A673 (cell line): ENCODE measurements at regions not wholly inside any gene's neighbourhood (a gene's known extent, or its start where the extent isn't known, plus 50 kb on each side); places are given as distances from the start of the nearest gene placed in this dataset.

Experiments used
- BruUV-seq: library from RNA; stranded (reverse); fragments of 400-500 nt; replicated peaks from 2 replicates; lab custom pipeline; 2021; lab: Mats Ljungman, UMichigan
- CTCF ChIA-PET: fragments of 300-600 bp; sonication (Branson Sonifier 250); formaldehyde crosslinking; loops from one replicate; lab custom pipeline; 2022; ENCODE audit warnings: antibody characterized with exemption; lab: Charles Lee
- POLR2A ChIA-PET: fragments of 300-600 bp; sonication (Branson Sonifier 250); formaldehyde crosslinking; loops from one replicate; lab custom pipeline; 2022; ENCODE audit warnings: antibody characterized with exemption; ENCODE audit not compliant: low non-redundant PET; lab: Charles Lee
- DNase-seq: peaks from one replicate; pipeline ENCODE4 v3.0.0-alpha.2; 2015; ENCODE audit warnings: low spot score
- H3K27ac ChIP-seq: fragments of 200-600 bp; sonication (generic); 2 replicates; pipeline ENCODE4 v1.5.1; 2016; ENCODE audit warnings: mixed run types, low read depth, mild to moderate bottlenecking, mixed read lengths, antibody characterized with exemption, low read length; ENCODE audit not compliant: poor library complexity, severe bottlenecking
- H3K27me3 ChIP-seq: fragments of 200-600 bp; sonication (generic); replicated peaks from 2 replicates; pipeline ENCODE4 v1.6.1; 2017; ENCODE audit warnings: mixed run types, low read depth, mild to moderate bottlenecking, mixed read lengths, antibody characterized with exemption, low read length; ENCODE audit not compliant: insufficient read depth, poor library complexity
- H3K36me3 ChIP-seq: fragments of 200-600 bp; sonication (generic); 2 replicates; pipeline ENCODE4 v1.6.1; 2016; ENCODE audit warnings: mixed run types, mild to moderate bottlenecking, mixed read lengths, antibody characterized with exemption, low read length; ENCODE audit not compliant: insufficient read depth, poor library complexity, severe bottlenecking
- H3K4me1 ChIP-seq: fragments of 200-600 bp; sonication (generic); 2 replicates; pipeline ENCODE4 v1.6.1; 2017; ENCODE audit warnings: mixed run types, mild to moderate bottlenecking, mixed read lengths, antibody characterized with exemption, low read length; ENCODE audit not compliant: insufficient read depth, poor library complexity, severe bottlenecking
- H3K4me3 ChIP-seq: fragments of 200-600 bp; sonication (generic); 2 replicates; pipeline ENCODE4 v1.5.1; 2016; ENCODE audit warnings: low read depth, mixed run types, mild to moderate bottlenecking, mixed read lengths, low read length; ENCODE audit not compliant: poor library complexity, severe bottlenecking
- H3K9me3 ChIP-seq: fragments of 200-600 bp; sonication (generic); 2 replicates; pipeline ENCODE4 v1.6.1; 2016; ENCODE audit warnings: mixed run types, low read depth, mild to moderate bottlenecking, mixed read lengths, antibody characterized with exemption, low read length; ENCODE audit not compliant: poor library complexity, severe bottlenecking
- EZH2 ChIP-seq: fragments of 200-600 bp; sonication (generic); IDR thresholded peaks from 2 replicates; pipeline ENCODE4 v1.6.1; 2017; ENCODE audit warnings: borderline replicate concordance, low read depth, mild to moderate bottlenecking, mixed read lengths, antibody characterized with exemption, low read length; ENCODE audit not compliant: poor library complexity, severe bottlenecking
- intact Hi-C: fragments of 100-400 bp; cut with micrococcal nuclease; formaldehyde crosslinking; loops from one replicate; pipeline ENCODE4 v1.10.0; 2022; ENCODE audit not compliant: unreplicated experiment
- TF ChIP-seq, protein P1 (sequence below): fragments of 300-800, 200-600 bp; sonication (generic); conservative IDR thresholded peaks from 2 replicates; pipeline ENCODE4 v1.5.1; 2017; ENCODE audit warnings: low read depth, mild to moderate bottlenecking, antibody characterized with exemption, low read length, moderate library complexity, mixed read lengths

- TF ChIP-seq EZH2 = no peak
- TF ChIP-seq, protein P1, sequence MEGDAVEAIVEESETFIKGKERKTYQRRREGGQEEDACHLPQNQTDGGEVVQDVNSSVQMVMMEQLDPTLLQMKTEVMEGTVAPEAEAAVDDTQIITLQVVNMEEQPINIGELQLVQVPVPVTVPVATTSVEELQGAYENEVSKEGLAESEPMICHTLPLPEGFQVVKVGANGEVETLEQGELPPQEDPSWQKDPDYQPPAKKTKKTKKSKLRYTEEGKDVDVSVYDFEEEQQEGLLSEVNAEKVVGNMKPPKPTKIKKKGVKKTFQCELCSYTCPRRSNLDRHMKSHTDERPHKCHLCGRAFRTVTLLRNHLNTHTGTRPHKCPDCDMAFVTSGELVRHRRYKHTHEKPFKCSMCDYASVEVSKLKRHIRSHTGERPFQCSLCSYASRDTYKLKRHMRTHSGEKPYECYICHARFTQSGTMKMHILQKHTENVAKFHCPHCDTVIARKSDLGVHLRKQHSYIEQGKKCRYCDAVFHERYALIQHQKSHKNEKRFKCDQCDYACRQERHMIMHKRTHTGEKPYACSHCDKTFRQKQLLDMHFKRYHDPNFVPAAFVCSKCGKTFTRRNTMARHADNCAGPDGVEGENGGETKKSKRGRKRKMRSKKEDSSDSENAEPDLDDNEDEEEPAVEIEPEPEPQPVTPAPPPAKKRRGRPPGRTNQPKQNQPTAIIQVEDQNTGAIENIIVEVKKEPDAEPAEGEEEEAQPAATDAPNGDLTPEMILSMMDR = no peak
- POLR2A ChIA-PET = no interaction called here
- no peaks in the 10 kb centered on the region for H3K9me3 ChIP-seq
- H3K27ac ChIP-seq = no peak overlapping the region
- BruUV-seq = no TSS peak
- H3K27me3 ChIP-seq = no peaks in the 10 kb centered on the region
- no peaks in the 10 kb centered on the region for H3K36me3 ChIP-seq
- DNase-seq = no peak
- intact Hi-C loops = no loop called here
- no peaks in the 10 kb centered on the region for H3K4me1 ChIP-seq
- CTCF ChIA-PET = no interaction called here
- no peak overlapping the region for H3K4me3 ChIP-seq
These were observed 1469.5 kb downstream of the SLITRK1 start for GRCh38 chr13:82412749-82413148.

DNA sequence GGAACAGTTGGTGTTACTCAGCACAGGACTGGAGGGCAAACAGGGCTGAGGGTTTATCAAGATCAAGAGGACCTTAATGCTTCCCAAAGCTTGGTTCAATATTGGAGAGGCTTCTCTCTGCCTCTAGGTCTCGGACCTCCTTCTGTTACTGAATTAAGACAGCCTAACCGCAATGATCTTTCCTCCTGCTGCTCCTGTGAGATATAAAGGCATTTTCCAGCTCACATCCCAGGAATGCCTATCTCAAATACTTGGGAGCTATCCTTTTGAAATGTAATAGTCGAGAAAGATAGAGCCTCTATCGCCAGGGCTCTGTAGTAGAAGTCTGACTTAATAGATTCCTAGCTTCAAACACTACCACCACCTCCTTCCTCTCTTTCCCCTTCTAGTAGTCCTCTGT lies 1475.0 kb downstream of the SLITRK1 start:
- no peaks in the 10 kb centered on the region for H3K27me3 ChIP-seq
- CTCF ChIA-PET = no interaction called here
- no TSS peak for BruUV-seq

GRCh38 chr13:82374719-82375118 lies 1507.6 kb downstream of the SLITRK1 start:
- no TSS peak for BruUV-seq
- Histone ChIP-seq H3K36me3 (no peaks in the 10 kb centered on the region), H3K27ac (no peak overlapping the region), H3K9me3 (no peaks in the 10 kb centered on the region), H3K4me3 (no peak overlapping the region), H3K4me1 (no peaks in the 10 kb centered on the region), H3K27me3 (no peaks in the 10 kb centered on the region)
- intact Hi-C loops = no loop called here
- POLR2A ChIA-PET = no interaction called here
- no peak for DNase-seq
- CTCF ChIA-PET = no interaction called here
- TF ChIP-seq, protein P1 = no peak
- no peak for TF ChIP-seq EZH2

More for the DNA sequence above, 1475.0 kb downstream of the SLITRK1 start:
- no peaks in the 10 kb centered on the region for H3K4me1 ChIP-seq
- DNase-seq = no peak
- POLR2A ChIA-PET = no interaction called here
- H3K4me3 ChIP-seq = no peak overlapping the region
- H3K9me3 ChIP-seq = no peaks in the 10 kb centered on the region
- intact Hi-C loops = no loop called here
- no peaks in the 10 kb centered on the region for H3K36me3 ChIP-seq
- H3K27ac ChIP-seq = no peak overlapping the region
- TF ChIP-seq, protein P1 = no peak
